Esophagus squamous epithelium (tissue), 4 donors: ENCODE measurements at regions not wholly inside any gene's neighbourhood (a gene's known extent, or its start where the extent isn't known, plus 50 kb on each side); places are given as distances from the start of the nearest gene placed in this dataset.

Experiments used
- CTCF ChIP-seq, 6 experiments: fragments of 450-650 bp in 4 of 6; fragments of 200-600 bp in 2 of 6; sonication (generic) in 2 of 6; IDR thresholded peaks; one replicate each; pipeline ENCODE4 v1.5.1; 2016 to 2019; ENCODE audit warnings: antibody characterized with exemption in 6 of 6, mild to moderate bottlenecking in 4 of 6, moderate library complexity in 4 of 6
- POLR2A ChIP-seq, 4 donors: fragments of 450-650 bp; IDR thresholded peaks; one replicate each; pipeline ENCODE4 v1.6.1; 2017; ENCODE audit warnings: antibody characterized with exemption in 4 of 4, mild to moderate bottlenecking in 4 of 4, moderate library complexity in 3 of 4

- TF ChIP-seq CTCF (IDR thresholded peaks at IDR 0.05) (no peak), POLR2A (IDR thresholded peaks at IDR 0.05) (no peak)
These were observed 92.0 kb downstream of the NCOR2 start for GRCh38 chr12:124475295-124476010.
